Glutamatergic neuron (in vitro differentiated cells): ENCODE measurements at regions not wholly inside any gene's neighbourhood (a gene's known extent, or its start where the extent isn't known, plus 50 kb on each side); places are given as distances from the start of the nearest gene placed in this dataset.
A peak's percentile ranks its signal among the peaks of the same experiment; 100 is the strongest.

Source experiments
- DNase-seq: peaks from one replicate; pipeline ENCODE4 v3.0.0; 2022
- H3K27ac Mint-ChIP-seq: one replicate; pipeline ENCODE4 v1.8.0; 2020; ENCODE audit warnings: mild to moderate bottlenecking, mixed read lengths, inconsistent platforms; ENCODE audit not compliant: unreplicated experiment
- H3K27me3 Mint-ChIP-seq: one replicate; pipeline ENCODE4 v1.8.0; 2020; ENCODE audit warnings: mild to moderate bottlenecking, moderate library complexity, mixed read lengths, inconsistent platforms; ENCODE audit not compliant: unreplicated experiment
- H3K36me3 Mint-ChIP-seq: one replicate; pipeline ENCODE4 v1.8.0; 2020; ENCODE audit warnings: mild to moderate bottlenecking, mixed read lengths, inconsistent platforms; ENCODE audit not compliant: unreplicated experiment
- H3K4me1 Mint-ChIP-seq: one replicate; pipeline ENCODE4 v1.8.0; 2020; ENCODE audit warnings: mild to moderate bottlenecking, low read depth, mixed read lengths, inconsistent platforms; ENCODE audit not compliant: unreplicated experiment
- H3K4me3 Mint-ChIP-seq: one replicate; pipeline ENCODE4 v1.8.0; 2020; ENCODE audit warnings: mild to moderate bottlenecking, mixed read lengths, inconsistent platforms; ENCODE audit not compliant: unreplicated experiment
- H3K9me3 Mint-ChIP-seq: one replicate; pipeline ENCODE4 v1.8.0; 2020; ENCODE audit warnings: mild to moderate bottlenecking, moderate library complexity, mixed read lengths, inconsistent platforms; ENCODE audit not compliant: unreplicated experiment
- TF ChIP-seq, protein P1 (sequence below): fragments of 200-600 bp; sonication (generic); IDR thresholded peaks from one replicate; pipeline ENCODE4 v1.5.0; 2021; ENCODE audit not compliant: partially characterized antibody, unreplicated experiment

DNA sequence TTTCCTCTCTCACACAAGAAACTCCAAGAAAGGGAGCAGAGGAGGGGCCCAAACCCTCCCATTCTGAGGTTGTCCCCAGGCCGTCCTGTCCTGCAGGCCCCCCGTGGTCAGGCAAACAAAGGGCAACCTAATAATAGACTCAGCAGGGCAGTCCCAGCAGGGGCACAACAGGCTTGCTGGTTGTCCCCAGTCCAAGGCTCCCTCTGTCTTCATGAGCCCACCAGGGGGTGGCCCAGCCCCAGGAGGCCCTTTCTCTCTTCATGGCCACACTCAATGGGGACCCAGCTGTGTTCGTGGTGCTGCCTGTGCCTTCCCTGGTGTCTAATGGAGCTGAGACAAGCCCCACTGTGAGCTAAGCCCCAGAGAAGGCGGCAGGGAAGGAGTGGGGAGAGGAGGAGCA is 359.9 kb downstream of the ADGRD1 start:
- Mint-ChIP-seq H3K9me3 (peaks cover 16% of the 10 kb centered on the region), H3K4me1 (peaks cover 7% of the 10 kb centered on the region), H3K27me3 (peaks cover 20% of the 10 kb centered on the region), H3K27ac (no peak overlapping the region), H3K36me3 (peaks cover 36% of the 10 kb centered on the region), H3K4me3 (no peak overlapping the region)
- TF ChIP-seq, protein P1, sequence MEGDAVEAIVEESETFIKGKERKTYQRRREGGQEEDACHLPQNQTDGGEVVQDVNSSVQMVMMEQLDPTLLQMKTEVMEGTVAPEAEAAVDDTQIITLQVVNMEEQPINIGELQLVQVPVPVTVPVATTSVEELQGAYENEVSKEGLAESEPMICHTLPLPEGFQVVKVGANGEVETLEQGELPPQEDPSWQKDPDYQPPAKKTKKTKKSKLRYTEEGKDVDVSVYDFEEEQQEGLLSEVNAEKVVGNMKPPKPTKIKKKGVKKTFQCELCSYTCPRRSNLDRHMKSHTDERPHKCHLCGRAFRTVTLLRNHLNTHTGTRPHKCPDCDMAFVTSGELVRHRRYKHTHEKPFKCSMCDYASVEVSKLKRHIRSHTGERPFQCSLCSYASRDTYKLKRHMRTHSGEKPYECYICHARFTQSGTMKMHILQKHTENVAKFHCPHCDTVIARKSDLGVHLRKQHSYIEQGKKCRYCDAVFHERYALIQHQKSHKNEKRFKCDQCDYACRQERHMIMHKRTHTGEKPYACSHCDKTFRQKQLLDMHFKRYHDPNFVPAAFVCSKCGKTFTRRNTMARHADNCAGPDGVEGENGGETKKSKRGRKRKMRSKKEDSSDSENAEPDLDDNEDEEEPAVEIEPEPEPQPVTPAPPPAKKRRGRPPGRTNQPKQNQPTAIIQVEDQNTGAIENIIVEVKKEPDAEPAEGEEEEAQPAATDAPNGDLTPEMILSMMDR = no peak
- DNase-seq = no peak

- Mint-ChIP-seq H3K4me3 (no peak overlapping the region), H3K9me3 (peaks cover 18% of the 10 kb centered on the region), H3K27me3 (peaks cover 20% of the 10 kb centered on the region), H3K36me3 (peaks cover 40% of the 10 kb centered on the region), H3K4me1 (peaks cover 7% of the 10 kb centered on the region), H3K27ac (peak overlapping the region; percentile 4)
- no peak for DNase-seq
- TF ChIP-seq, protein P1 = no peak
Measured at GRCh38 chr12:131314524-131315090, 360.9 kb downstream of the ADGRD1 start.

- Mint-ChIP-seq H3K4me3 (no peak overlapping the region), H3K9me3 (peaks cover 18% of the 10 kb centered on the region), H3K36me3 (peaks cover 36% of the 10 kb centered on the region), H3K27me3 (peaks cover 14% of the 10 kb centered on the region), H3K27ac (no peak overlapping the region), H3K4me1 (peaks cover 5% of the 10 kb centered on the region)
- no peak for DNase-seq
- TF ChIP-seq, protein P1 = no peak
Measured at GRCh38 chr12:131315601-131316000, 361.9 kb downstream of the ADGRD1 start.

- H3K9me3 Mint-ChIP-seq = peaks cover 18% of the 10 kb centered on the region
- H3K4me1 Mint-ChIP-seq = peaks cover 5% of the 10 kb centered on the region
- peaks cover 14% of the 10 kb centered on the region for H3K27me3 Mint-ChIP-seq
- H3K36me3 Mint-ChIP-seq = peaks cover 36% of the 10 kb centered on the region
- no peak overlapping the region for H3K27ac Mint-ChIP-seq
- DNase-seq = no peak
- H3K4me3 Mint-ChIP-seq = no peak overlapping the region
- TF ChIP-seq, protein P1 = no peak
Measured at GRCh38 chr12:131316388-131316787, 362.7 kb downstream of the ADGRD1 start.

DNA sequence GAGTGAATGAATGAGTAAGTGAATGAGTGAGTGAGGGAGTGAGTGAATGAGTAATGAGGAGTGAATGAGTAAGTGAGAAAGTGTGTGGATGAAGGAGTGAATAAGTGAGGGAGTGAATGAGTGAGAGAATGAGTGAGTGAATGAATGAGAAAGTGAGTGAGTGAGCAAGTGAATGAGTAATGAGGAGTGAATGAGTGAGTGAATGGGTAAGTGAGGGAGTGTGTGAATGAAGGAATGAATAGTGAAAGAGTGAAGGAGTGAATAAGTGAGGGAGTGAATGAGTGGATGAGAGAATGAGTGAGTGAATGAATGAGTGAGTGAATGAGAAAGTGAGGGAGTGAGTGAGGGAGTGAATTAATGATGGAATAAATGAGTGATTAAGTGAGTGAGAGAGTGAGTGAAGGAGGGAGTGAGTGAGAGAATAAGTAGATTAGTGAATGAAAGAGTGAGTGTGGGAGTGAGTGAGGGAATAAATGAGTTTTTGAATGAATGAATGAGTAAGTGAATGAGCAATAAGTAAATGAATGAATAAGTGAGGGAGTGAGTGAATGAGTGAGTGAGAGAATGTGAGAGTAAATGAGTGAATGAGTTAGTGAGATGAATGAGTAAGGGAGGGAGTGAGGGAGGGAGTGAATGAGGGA is 364.5 kb downstream of the ADGRD1 start:
- Mint-ChIP-seq H3K9me3 (peaks cover 18% of the 10 kb centered on the region), H3K4me3 (no peak overlapping the region), H3K4me1 (no peaks in the 10 kb centered on the region), H3K36me3 (peaks cover 36% of the 10 kb centered on the region), H3K27ac (peak overlapping the region; percentile 12), H3K27me3 (peaks cover 11% of the 10 kb centered on the region)
- TF ChIP-seq, protein P1 = no peak
- no peak for DNase-seq
